MCF 10A (cell line): ENCODE measurements at regions not wholly inside any gene's neighbourhood (a gene's known extent, or its start where the extent isn't known, plus 50 kb on each side); places are given as distances from the start of the nearest gene placed in this dataset.

ENCODE experiments used
- BruUV-seq: library from RNA; stranded (reverse); fragments of 400-500 nt; replicated peaks from 2 replicates; lab custom pipeline; 2021; lab: Mats Ljungman, UMichigan
- CTCF ChIA-PET: fragments of 300-600 bp; sonication (Branson Sonifier 250); formaldehyde crosslinking; extraction: SDS; loops from one replicate; lab custom pipeline; 2021; ENCODE audit warnings: antibody characterized with exemption, inconsistent platforms; lab: Yijun Ruan, JAX
- POLR2A ChIA-PET: fragments of 300-600, 350-650 bp; sonication (Branson Sonifier 250); formaldehyde crosslinking; extraction: SDS; loops from one replicate; lab custom pipeline; 2020; ENCODE audit warnings: antibody characterized with exemption, inconsistent platforms; lab: Yijun Ruan, JAX
- DNase-seq: peaks from one replicate; pipeline ENCODE4 v3.0.0-alpha.2; 2018; ENCODE audit not compliant: unreplicated experiment
- H3K27ac Mint-ChIP-seq: one replicate; pipeline ENCODE4 v1.8.0; 2022; ENCODE audit warnings: mild to moderate bottlenecking, low read depth, mixed read lengths; ENCODE audit not compliant: unreplicated experiment
- H3K27me3 Mint-ChIP-seq: one replicate; pipeline ENCODE4 v1.8.0; 2022; ENCODE audit warnings: mixed read lengths; ENCODE audit not compliant: insufficient read depth, unreplicated experiment
- H3K36me3 Mint-ChIP-seq: one replicate; pipeline ENCODE4 v1.8.0; 2022; ENCODE audit warnings: mild to moderate bottlenecking, moderate library complexity, mixed read lengths; ENCODE audit not compliant: insufficient read depth, unreplicated experiment
- H3K4me1 Mint-ChIP-seq: one replicate; pipeline ENCODE4 v1.8.0; 2022; ENCODE audit warnings: mixed read lengths; ENCODE audit not compliant: insufficient read depth, unreplicated experiment
- H3K4me3 Mint-ChIP-seq: one replicate; pipeline ENCODE4 v1.8.0; 2022; ENCODE audit warnings: mild to moderate bottlenecking, moderate library complexity, mixed read lengths; ENCODE audit not compliant: unreplicated experiment
- H3K9me3 Mint-ChIP-seq: one replicate; pipeline ENCODE4 v1.8.0; 2022; ENCODE audit warnings: mixed read lengths; ENCODE audit not compliant: unreplicated experiment
- CTCF ChIP-seq: fragments of 200-600 bp; IDR thresholded peaks from one replicate; pipeline ENCODE4 v1.8.0; 2022; ENCODE audit warnings: antibody characterized with exemption, mild to moderate bottlenecking; ENCODE audit not compliant: unreplicated experiment
- intact Hi-C: fragments of 100-400 bp; cut with micrococcal nuclease; formaldehyde crosslinking; loops from 2 replicates; pipeline ENCODE4 v1.14.1; 2022

- no TSS peak for BruUV-seq
- no peak overlapping the region for H3K4me3 Mint-ChIP-seq
Measured at GRCh38 chr7:26055241-26055640, 96.8 kb upstream of the NFE2L3 start.

GRCh38 chr7:26060733-26061677, 91.0 kb upstream of the NFE2L3 start:
- no TSS peak for BruUV-seq
- CTCF ChIA-PET: interaction anchor here (0.7 to 4.3 kb wide), 10 partner anchors 10 to 596 kb away, joined by 3 to 57 read pairs (median 4); no protein-coding TSS in a partner anchor
- intact Hi-C loops: loop anchor here (1.0 to 5.0 kb wide), 2 partner anchors 109 to 168 kb away; no protein-coding TSS in a partner anchor
- Mint-ChIP-seq H3K36me3 (no peaks in the 10 kb centered on the region), H3K27me3 (no peaks in the 10 kb centered on the region), H3K4me1 (no peaks in the 10 kb centered on the region), H3K4me3 (no peak overlapping the region), H3K27ac (no peak overlapping the region), H3K9me3 (no peaks in the 10 kb centered on the region)
- DNase-seq: no peak
- TF ChIP-seq CTCF: no peak
- POLR2A ChIA-PET: interaction anchor here (0.6 to 0.9 kb wide), 2 partner anchors 119 to 168 kb away, joined by 3 to 5 read pairs; no protein-coding TSS in a partner anchor

More at GRCh38 chr7:26055241-26055640, 96.8 kb upstream of the NFE2L3 start:
- Mint-ChIP-seq H3K27me3 (no peaks in the 10 kb centered on the region), H3K36me3 (no peaks in the 10 kb centered on the region), H3K9me3 (no peaks in the 10 kb centered on the region), H3K27ac (no peak overlapping the region), H3K4me1 (no peaks in the 10 kb centered on the region)
- intact Hi-C loops: no loop called here
- POLR2A ChIA-PET: interaction anchor here (0.6 to 0.7 kb wide), 2 partner anchors 61 to 136 kb away, joined by 3 read pairs; no protein-coding TSS in a partner anchor
- no peak for DNase-seq
- no peak for TF ChIP-seq CTCF
- CTCF ChIA-PET: interaction anchor here (0.9 to 1.5 kb wide), 3 partner anchors 163 to 315 kb away, joined by 3 to 5 read pairs (median 3); no protein-coding TSS in a partner anchor

DNA sequence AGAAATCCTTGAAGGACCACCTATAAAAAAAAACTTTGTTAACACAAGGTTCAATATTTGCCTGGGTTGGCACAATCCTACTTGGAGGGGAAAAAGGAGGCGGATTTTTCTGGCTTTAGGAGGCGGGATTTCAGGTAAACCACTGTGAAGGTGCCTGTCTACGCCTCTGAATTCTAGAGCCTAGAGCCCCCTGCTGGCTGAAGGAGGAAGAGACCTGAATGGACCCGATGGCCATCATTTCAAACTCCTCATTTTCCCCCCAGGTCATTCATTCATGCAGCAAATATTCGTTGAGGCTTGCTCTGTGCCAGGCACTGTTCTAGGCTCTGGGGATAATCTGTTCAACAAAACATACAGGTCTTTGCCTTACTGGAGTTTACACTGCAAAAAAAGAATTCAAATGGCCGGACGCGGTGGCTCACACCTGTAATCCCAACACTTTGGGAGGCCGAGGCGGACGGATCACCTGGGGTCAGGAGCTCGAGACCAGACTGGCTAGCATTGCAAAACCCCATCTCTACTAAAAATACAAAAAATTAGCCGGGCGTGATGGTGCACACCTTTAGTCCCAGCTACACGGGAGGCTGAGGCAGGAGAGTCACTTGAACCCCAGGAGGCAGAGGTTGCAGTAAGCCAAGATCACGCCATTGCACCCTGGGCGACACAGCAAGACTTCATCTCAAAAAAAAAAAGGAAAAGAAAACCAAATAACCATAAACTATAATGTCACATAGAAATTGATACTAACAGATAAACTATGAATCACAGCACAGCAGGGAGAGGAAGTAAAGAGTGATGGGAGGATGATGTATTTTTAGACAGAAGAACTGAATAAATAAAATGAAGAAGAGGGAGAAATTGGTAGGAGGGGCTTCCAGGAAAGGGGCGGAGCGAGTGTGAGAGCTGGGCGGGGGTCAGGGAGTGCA, 90.1 kb upstream of the NFE2L3 start:
- Mint-ChIP-seq H3K9me3 (no peaks in the 10 kb centered on the region), H3K27me3 (no peaks in the 10 kb centered on the region), H3K36me3 (no peaks in the 10 kb centered on the region), H3K4me3 (no peak overlapping the region), H3K27ac (no peak overlapping the region), H3K4me1 (no peaks in the 10 kb centered on the region)
- DNase-seq: peak; percentile 79
- ChIA-PET CTCF (interaction anchor here (0.6 to 3.5 kb wide), 18 partner anchors 10 to 608 kb away, joined by 3 to 57 read pairs (median 4); no protein-coding TSS in a partner anchor), POLR2A (no interaction called here)
- no TSS peak for BruUV-seq
- intact Hi-C loops: loop anchor here (1.0 to 5.0 kb wide), 2 partner anchors 110 to 169 kb away; no protein-coding TSS in a partner anchor
- TF ChIP-seq CTCF: peak; percentile 76
